HEK293T (cell line): ENCODE measurements at regions not wholly inside any gene's neighbourhood (a gene's known extent, or its start where the extent isn't known, plus 50 kb on each side); places are given as distances from the start of the nearest gene placed in this dataset.

Source experiments
- ARNT ChIP-seq: fragments of 450-650 bp; IDR thresholded peaks from 2 replicates; pipeline ENCODE4 v1.6.1; 2017; ENCODE audit warnings: mild to moderate bottlenecking
- BHLHE40 ChIP-seq: fragments of 450-650 bp; IDR thresholded peaks from 2 replicates; pipeline ENCODE4 v1.6.1; 2016; ENCODE audit warnings: mild to moderate bottlenecking, moderate library complexity, borderline replicate concordance

GRCh38 chr4:34281826-34282225 lies 1962.5 kb downstream of the ARAP2 start:
- no peak for TF ChIP-seq ARNT
- TF ChIP-seq BHLHE40 = no peak
